Thyroid gland (tissue), 4 donors: ENCODE measurements at regions not wholly inside any gene's neighbourhood (a gene's known extent, or its start where the extent isn't known, plus 50 kb on each side); places are given as distances from the start of the nearest gene placed in this dataset.

Source experiments
- POLR2A ChIP-seq, 2 donors: fragments of 450-650 bp; IDR thresholded peaks; one replicate each; pipeline ENCODE4 v1.6.1; 2017; ENCODE audit warnings: antibody characterized with exemption in 2 of 2, mild to moderate bottlenecking in 2 of 2, moderate library complexity in 1 of 2
- TF ChIP-seq, protein P1 (sequence below), 6 experiments: fragments of 200-600 bp in 3 of 6; fragments of 450-650 bp in 3 of 6; sonication (generic) in 3 of 6; IDR thresholded peaks; one replicate each; pipeline ENCODE4 v1.5.1; 2016 to 2019; ENCODE audit warnings: antibody characterized with exemption in 6 of 6, mild to moderate bottlenecking in 2 of 6, inconsistent platforms in 1 of 6, moderate library complexity in 1 of 6

- TF ChIP-seq, protein P1, sequence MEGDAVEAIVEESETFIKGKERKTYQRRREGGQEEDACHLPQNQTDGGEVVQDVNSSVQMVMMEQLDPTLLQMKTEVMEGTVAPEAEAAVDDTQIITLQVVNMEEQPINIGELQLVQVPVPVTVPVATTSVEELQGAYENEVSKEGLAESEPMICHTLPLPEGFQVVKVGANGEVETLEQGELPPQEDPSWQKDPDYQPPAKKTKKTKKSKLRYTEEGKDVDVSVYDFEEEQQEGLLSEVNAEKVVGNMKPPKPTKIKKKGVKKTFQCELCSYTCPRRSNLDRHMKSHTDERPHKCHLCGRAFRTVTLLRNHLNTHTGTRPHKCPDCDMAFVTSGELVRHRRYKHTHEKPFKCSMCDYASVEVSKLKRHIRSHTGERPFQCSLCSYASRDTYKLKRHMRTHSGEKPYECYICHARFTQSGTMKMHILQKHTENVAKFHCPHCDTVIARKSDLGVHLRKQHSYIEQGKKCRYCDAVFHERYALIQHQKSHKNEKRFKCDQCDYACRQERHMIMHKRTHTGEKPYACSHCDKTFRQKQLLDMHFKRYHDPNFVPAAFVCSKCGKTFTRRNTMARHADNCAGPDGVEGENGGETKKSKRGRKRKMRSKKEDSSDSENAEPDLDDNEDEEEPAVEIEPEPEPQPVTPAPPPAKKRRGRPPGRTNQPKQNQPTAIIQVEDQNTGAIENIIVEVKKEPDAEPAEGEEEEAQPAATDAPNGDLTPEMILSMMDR (IDR thresholded peaks at IDR 0.05) = no peak
- no peak for TF ChIP-seq POLR2A (IDR thresholded peaks at IDR 0.05)
Measured at GRCh38 chr1:166379447-166379846, 212.6 kb upstream of the FAM78B start.
